ENCODE measurements at regions not wholly inside any gene's neighbourhood (a gene's known extent, or its start where the extent isn't known, plus 50 kb on each side); places are given as distances from the start of the nearest gene placed in this dataset.
"Not testable (repeated sequence)": the region's sequence is repeated elsewhere in the genome, so short reads cannot be mapped to it uniquely, and the experiment has no call there.

GRCh38 chr12:33147292-33147691, 250.7 kb upstream of the PKP2 start:
- TF ChIP-seq CTCF (IDR thresholded peaks at IDR 0.05); POLR2AphosphoS5 (IDR thresholded peaks at IDR 0.05; ENCODE audit: insufficient read depth in 1 of 2, low read depth in 1 of 2); POLR2A (IDR thresholded peaks at IDR 0.05): not testable (repeated sequence)
